ENCODE measurements at regions not wholly inside any gene's neighbourhood (a gene's known extent, or its start where the extent isn't known, plus 50 kb on each side); places are given as distances from the start of the nearest gene placed in this dataset.

DNA sequence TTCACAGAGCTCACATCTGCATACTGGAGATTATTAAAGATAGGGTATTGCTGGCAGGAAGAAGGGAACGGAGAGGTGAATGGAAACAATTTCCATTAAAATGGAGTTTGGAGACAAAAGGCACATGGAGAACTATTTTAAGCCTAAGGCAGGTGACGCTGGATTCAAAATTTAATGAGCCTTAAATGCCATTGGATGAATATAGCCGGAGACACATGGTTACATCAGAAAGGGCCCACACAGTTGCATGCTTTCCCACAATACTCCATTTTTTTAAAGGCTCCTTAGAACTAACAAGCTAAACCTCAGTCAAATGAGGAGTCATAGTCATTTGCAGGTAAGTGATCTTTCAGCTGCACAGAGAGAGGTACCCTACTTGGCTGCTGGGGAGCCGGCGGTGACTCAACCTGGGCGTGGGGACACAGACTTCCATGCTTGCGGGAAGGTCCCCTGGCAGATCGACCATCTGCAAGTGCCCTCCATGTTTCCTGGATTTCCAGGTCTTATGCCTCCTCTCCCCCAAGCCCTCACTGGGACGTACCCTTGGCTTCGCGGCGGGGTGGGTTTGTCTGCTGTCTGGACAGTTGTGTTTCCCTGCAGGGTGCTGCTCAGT is 259.2 kb downstream of the CBLN1 start:
- TF ChIP-seq POLR2AphosphoS5 (IDR thresholded peaks at IDR 0.05; ENCODE audit: borderline replicate concordance, low read depth, low read length), result no peak
- TF ChIP-seq EZH2 (IDR thresholded peaks at IDR 0.05), result no peak
